ENCODE measurements at regions not wholly inside any gene's neighbourhood (a gene's known extent, or its start where the extent isn't known, plus 50 kb on each side); places are given as distances from the start of the nearest gene placed in this dataset.
"Not testable (repeated sequence)": the region's sequence is repeated elsewhere in the genome, so short reads cannot be mapped to it uniquely, and the experiment has no call there.

DNA sequence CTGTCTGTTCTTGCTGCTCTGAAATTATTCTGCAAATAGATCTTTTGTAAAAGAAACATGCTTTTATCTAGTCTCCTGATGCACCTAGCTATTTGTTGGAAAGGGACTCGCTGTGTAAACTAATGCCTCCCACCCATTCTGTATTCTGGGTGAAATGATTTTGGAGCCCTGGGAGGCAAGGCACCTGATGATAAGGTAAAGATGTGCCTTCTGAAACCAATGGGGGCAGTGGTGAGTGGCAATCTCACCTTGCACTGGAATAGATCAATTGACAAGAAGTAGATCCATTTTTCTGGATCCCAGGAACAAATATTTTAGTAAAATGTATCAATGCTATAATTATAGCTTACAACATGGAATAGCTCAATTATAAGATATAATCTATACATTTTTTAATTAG is 170.5 kb upstream of the SPATA31A3 start:
- intact Hi-C loops (cut with micrococcal nuclease; ENCODE audit: unreplicated experiment); in situ Hi-C loops (cut with HindIII; ENCODE audit: extremely low pct_ligation_motif_present, low pct_unique_long_range_greater_than_20kb): not testable (repeated sequence)
- no CpG with 5 or more reads among the region's 1 CpG for WGBS (ENCODE audit: low lambda C conversion rate)

GRCh38 chr9:67155218-67155617 is 162.9 kb upstream of the SPATA31A3 start:
- H3K4me1 ChIP-seq (ENCODE audit: insufficient read depth, low read length); intact Hi-C loops (cut with micrococcal nuclease; ENCODE audit: unreplicated experiment); CTCF ChIA-PET (ENCODE audit: low intra/inter-chr PET ratio, low total read pairs); H2AFZ ChIP-seq (ENCODE audit: low read length); H3K36me3 ChIP-seq (replicated peaks in 1 of 2; ENCODE audit: control insufficient read depth in 1 of 2, insufficient read depth in 2 of 2, low read length in 2 of 2); H3K4me2 ChIP-seq (ENCODE audit: low read depth, low read length); FAIRE-seq; H3K4me3 ChIP-seq (replicated peaks in 1 of 3; ENCODE audit: insufficient read depth in 1 of 3, low read depth in 2 of 3, low read length in 3 of 3); H4K20me1 ChIP-seq (ENCODE audit: insufficient read depth, low read length); BruUV-seq (replicated peaks); ATAC-seq; H3K27ac ChIP-seq (ENCODE audit: extremely low read length, insufficient read depth, low read length); H3K9me3 ChIP-seq (ENCODE audit: low read length); H3K27me3 ChIP-seq (ENCODE audit: control insufficient read depth in 1 of 2, insufficient read depth in 2 of 2, low read length in 2 of 2); H3K9ac ChIP-seq (ENCODE audit: insufficient read depth, low read depth, low read length); H3K79me2 ChIP-seq (ENCODE audit: insufficient read depth, low read length); DNase-seq (ENCODE audit: low spot score); in situ Hi-C loops (cut with HindIII; ENCODE audit: extremely low pct_ligation_motif_present, low pct_unique_long_range_greater_than_20kb); POLR2A ChIA-PET: not testable (repeated sequence)
- WGBS (ENCODE audit: low lambda C conversion rate): 96% methylated on average over 9 of the region's 9 CpGs

More for the DNA sequence above, 170.5 kb upstream of the SPATA31A3 start:
- H3K4me3 ChIP-seq (replicated peaks in 1 of 3; ENCODE audit: insufficient read depth in 1 of 3, low read depth in 2 of 3, low read length in 3 of 3); H3K27ac ChIP-seq (ENCODE audit: extremely low read length, insufficient read depth, low read length); H3K4me1 ChIP-seq (ENCODE audit: insufficient read depth, low read length); H3K27me3 ChIP-seq (ENCODE audit: control insufficient read depth in 1 of 2, insufficient read depth in 2 of 2, low read length in 2 of 2); H2AFZ ChIP-seq (ENCODE audit: low read length); H3K9ac ChIP-seq (ENCODE audit: insufficient read depth, low read depth, low read length); H4K20me1 ChIP-seq (ENCODE audit: insufficient read depth, low read length); H3K36me3 ChIP-seq (replicated peaks in 1 of 2; ENCODE audit: control insufficient read depth in 1 of 2, insufficient read depth in 2 of 2, low read length in 2 of 2); H3K79me2 ChIP-seq (ENCODE audit: insufficient read depth, low read length); DNase-seq (ENCODE audit: low spot score); ATAC-seq; CTCF ChIA-PET (ENCODE audit: low intra/inter-chr PET ratio, low total read pairs); FAIRE-seq; H3K9me3 ChIP-seq (ENCODE audit: low read length); H3K4me2 ChIP-seq (ENCODE audit: low read depth, low read length); BruUV-seq (replicated peaks); POLR2A ChIA-PET: not testable (repeated sequence)

- no CpG with 5 or more reads among the region's 3 CpGs for WGBS (ENCODE audit: low lambda C conversion rate)
- POLR2A ChIA-PET: not testable (repeated sequence)
Observed at GRCh38 chr9:67153501-67153900, 161.2 kb upstream of the SPATA31A3 start.

DNA sequence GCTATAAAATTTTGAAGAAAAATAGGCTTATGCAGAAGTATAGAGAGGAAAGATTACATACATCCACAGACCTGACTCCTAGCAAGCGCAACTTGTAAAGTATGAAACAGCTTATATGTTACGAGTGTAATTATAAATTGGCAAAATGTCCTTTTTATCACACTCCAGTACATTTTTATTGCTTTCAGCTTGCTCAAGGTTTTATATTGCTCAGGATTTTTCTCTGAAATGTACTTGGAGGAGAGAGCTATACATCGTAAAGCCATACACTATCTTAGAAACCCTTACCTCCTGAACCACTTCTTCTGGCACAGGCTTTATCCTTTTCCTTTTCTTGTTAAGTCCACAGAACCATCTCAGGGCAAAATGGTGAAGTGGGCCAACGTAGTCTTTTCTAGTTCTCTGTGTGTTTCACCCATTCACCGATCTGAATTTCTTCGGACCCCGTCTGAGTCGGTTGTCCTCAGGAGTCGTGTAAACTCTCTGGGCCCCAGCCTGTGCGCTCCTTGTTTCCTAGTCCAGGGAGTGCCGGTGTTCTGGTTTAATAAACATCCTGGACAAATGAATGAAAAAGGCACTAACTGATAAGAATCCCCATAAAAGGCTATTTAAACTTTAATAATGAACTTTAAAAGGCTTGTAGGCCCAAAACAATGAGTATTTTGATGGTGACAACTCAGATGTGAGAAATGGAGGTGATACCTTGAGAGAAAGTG is 150.2 kb upstream of the SPATA31A3 start:
- ATAC-seq; H3K27me3 ChIP-seq (ENCODE audit: control insufficient read depth in 1 of 2, insufficient read depth in 2 of 2, low read length in 2 of 2); in situ Hi-C loops (cut with HindIII; ENCODE audit: extremely low pct_ligation_motif_present, low pct_unique_long_range_greater_than_20kb); DNase-seq (ENCODE audit: low spot score); POLR2A ChIA-PET; H3K4me1 ChIP-seq (ENCODE audit: insufficient read depth, low read length); intact Hi-C loops (cut with micrococcal nuclease; ENCODE audit: unreplicated experiment); FAIRE-seq; H2AFZ ChIP-seq (ENCODE audit: low read length); H3K4me2 ChIP-seq (ENCODE audit: low read depth, low read length); H3K9ac ChIP-seq (ENCODE audit: insufficient read depth, low read depth, low read length); H3K27ac ChIP-seq (ENCODE audit: extremely low read length, insufficient read depth, low read length); H3K9me3 ChIP-seq (ENCODE audit: low read length); H4K20me1 ChIP-seq (ENCODE audit: insufficient read depth, low read length); BruUV-seq (replicated peaks); H3K4me3 ChIP-seq (replicated peaks in 1 of 3; ENCODE audit: insufficient read depth in 1 of 3, low read depth in 2 of 3, low read length in 3 of 3); H3K36me3 ChIP-seq (replicated peaks in 1 of 2; ENCODE audit: control insufficient read depth in 1 of 2, insufficient read depth in 2 of 2, low read length in 2 of 2); CTCF ChIA-PET (ENCODE audit: low intra/inter-chr PET ratio, low total read pairs); H3K79me2 ChIP-seq (ENCODE audit: insufficient read depth, low read length): not testable (repeated sequence)
- 87% methylated on average over 9 of the region's 11 CpGs for WGBS (ENCODE audit: low lambda C conversion rate)

More at GRCh38 chr9:67153501-67153900, 161.2 kb upstream of the SPATA31A3 start:
- H2AFZ ChIP-seq (ENCODE audit: low read length); FAIRE-seq; BruUV-seq (replicated peaks); ATAC-seq; H3K4me3 ChIP-seq (replicated peaks in 1 of 3; ENCODE audit: insufficient read depth in 1 of 3, low read depth in 2 of 3, low read length in 3 of 3); H3K4me1 ChIP-seq (ENCODE audit: insufficient read depth, low read length); H3K27ac ChIP-seq (ENCODE audit: extremely low read length, insufficient read depth, low read length); H3K9me3 ChIP-seq (ENCODE audit: low read length); H3K9ac ChIP-seq (ENCODE audit: insufficient read depth, low read depth, low read length); H3K79me2 ChIP-seq (ENCODE audit: insufficient read depth, low read length); H4K20me1 ChIP-seq (ENCODE audit: insufficient read depth, low read length); DNase-seq (ENCODE audit: low spot score); H3K27me3 ChIP-seq (ENCODE audit: control insufficient read depth in 1 of 2, insufficient read depth in 2 of 2, low read length in 2 of 2); H3K4me2 ChIP-seq (ENCODE audit: low read depth, low read length); intact Hi-C loops (cut with micrococcal nuclease; ENCODE audit: unreplicated experiment); in situ Hi-C loops (cut with HindIII; ENCODE audit: extremely low pct_ligation_motif_present, low pct_unique_long_range_greater_than_20kb); H3K36me3 ChIP-seq (replicated peaks in 1 of 2; ENCODE audit: control insufficient read depth in 1 of 2, insufficient read depth in 2 of 2, low read length in 2 of 2); CTCF ChIA-PET (ENCODE audit: low intra/inter-chr PET ratio, low total read pairs): not testable (repeated sequence)
